SK-MEL-5 (cell line): ENCODE measurements at regions not wholly inside any gene's neighbourhood (a gene's known extent, or its start where the extent isn't known, plus 50 kb on each side); places are given as distances from the start of the nearest gene placed in this dataset.

Source experiments
- DNase-seq: peaks from one replicate; pipeline ENCODE4 v3.0.0-alpha.2; 2016; ENCODE audit warnings: low read depth, low spot score
- in situ Hi-C: cut with HindIII; loops from 2 replicates; pipeline ENCODE4 v1.10.0; 2016; ENCODE audit warnings: low sequenced_read_pairs, high pct_unique_total_duplicates, low pct_unique_long_range_greater_than_20kb
- small RNA-seq, 2 experiments: library from RNA; depleted of rRNA; stranded (forward); fragments of <200 nt; gene quantifications; one replicate each; pipeline ENCODE3, GENCODE V24; 2014

- in situ Hi-C loops = no loop called here
- DNase-seq = peak; percentile 43
Observed at GRCh38 chr6:133184798-133185372, 56.3 kb upstream of the EYA4 start.

GRCh38 chr6:133185731-133186130, 55.4 kb upstream of the EYA4 start:
- in situ Hi-C loops = no loop called here
- DNase-seq = no peak

- in situ Hi-C loops = no loop called here
Observed at GRCh38 chr6:133187114-133187513, 54.0 kb upstream of the EYA4 start.

GRCh38 chr6:133187657-133188453, 53.3 kb upstream of the EYA4 start:
- in situ Hi-C loops = no loop called here
- DNase-seq = no peak

More at GRCh38 chr6:133187114-133187513, 54.0 kb upstream of the EYA4 start:
- no peak for DNase-seq

- in situ Hi-C loops = no loop called here
- no peak for DNase-seq
Observed at GRCh38 chr6:133190912-133191311, 50.2 kb upstream of the EYA4 start.

GRCh38 chr6:133191323-133191722, 49.8 kb upstream of the EYA4 start:
- in situ Hi-C loops = no loop called here
- DNase-seq = no peak

Small RNA genes lying in the stretch of these regions (small RNA-seq; reads per million reads assigned to genes)
- 0 reads per million in 2 experiments for gene MTCYBP4
